HG03103 (cell line): ENCODE measurements at regions not wholly inside any gene's neighbourhood (a gene's known extent, or its start where the extent isn't known, plus 50 kb on each side); places are given as distances from the start of the nearest gene placed in this dataset.
"Not testable (repeated sequence)": the region's sequence is repeated elsewhere in the genome, so short reads cannot be mapped to it uniquely, and the experiment has no call there.

Experiments used
- ATAC-seq: cut with Tn5 transposase; IDR thresholded peaks from one replicate; pipeline ENCODE4 v1.9.1; 2021; ENCODE audit warnings: low read depth; ENCODE audit not compliant: unreplicated experiment

DNA sequence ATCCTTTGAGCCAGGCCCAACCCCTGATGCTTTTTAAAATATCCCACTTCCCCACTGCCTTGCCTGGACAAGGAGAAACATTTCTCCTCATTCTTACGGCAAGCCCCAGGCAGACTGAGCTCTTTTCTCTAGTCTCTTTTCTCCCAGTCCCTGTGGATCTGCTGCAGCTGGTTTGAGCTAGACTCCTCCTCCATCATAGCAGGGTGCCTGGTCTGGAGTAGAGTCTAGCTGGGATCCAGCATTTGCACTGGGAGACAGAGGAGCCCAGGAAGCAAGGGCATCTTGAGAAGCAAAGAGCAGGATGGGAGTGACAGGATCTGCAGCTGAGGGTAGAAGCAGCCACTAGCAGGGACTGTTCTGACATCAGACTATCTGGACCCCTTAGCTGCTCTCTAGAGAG, 562.3 kb upstream of the COBL start:
- ATAC-seq: no peak

- no peak for ATAC-seq
Measured at GRCh38 chr7:51869452-51869851, 552.8 kb upstream of the COBL start.

DNA sequence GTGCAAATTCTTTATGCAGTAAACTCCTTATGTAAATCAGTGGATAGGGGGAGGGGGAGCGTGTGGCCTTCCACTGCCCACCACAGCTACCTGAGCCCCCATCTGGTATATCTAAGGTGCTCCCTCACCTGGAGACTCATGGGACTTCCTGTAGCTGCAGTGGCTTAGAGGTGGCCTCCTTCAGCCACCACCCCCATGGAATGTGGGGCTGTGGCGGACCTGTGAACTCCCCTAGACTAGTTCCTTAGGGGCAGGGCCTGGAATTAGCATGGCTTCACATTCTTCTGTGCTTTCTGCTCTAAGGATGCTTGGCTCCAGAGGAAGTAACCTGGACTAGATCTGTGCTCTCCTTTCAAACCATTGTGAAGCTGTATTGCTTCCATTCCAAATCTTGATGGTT, 550.5 kb upstream of the COBL start:
- ATAC-seq: no peak

DNA sequence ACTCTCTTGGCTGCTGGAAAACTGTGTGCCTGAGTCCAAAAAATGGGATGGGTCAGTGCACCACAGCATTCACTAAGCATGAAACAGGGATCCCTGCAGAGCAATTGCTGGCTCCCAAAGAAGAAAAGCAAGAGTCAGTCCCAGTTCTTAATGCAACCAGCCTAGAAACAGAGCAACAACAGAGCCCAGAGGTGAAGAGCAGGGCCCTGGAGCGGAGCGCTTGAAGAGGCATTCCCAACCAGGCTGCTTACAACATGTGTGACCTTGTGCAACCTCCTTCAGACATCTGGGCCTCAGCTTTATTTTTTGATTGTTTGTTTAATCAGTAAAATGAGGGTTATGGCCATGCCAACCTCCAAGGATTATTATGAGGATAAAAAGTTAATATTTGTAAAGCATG, 543.7 kb upstream of the COBL start:
- no peak for ATAC-seq

- ATAC-seq: no peak
Measured at GRCh38 chr7:51850126-51850525, 533.5 kb upstream of the COBL start.

DNA sequence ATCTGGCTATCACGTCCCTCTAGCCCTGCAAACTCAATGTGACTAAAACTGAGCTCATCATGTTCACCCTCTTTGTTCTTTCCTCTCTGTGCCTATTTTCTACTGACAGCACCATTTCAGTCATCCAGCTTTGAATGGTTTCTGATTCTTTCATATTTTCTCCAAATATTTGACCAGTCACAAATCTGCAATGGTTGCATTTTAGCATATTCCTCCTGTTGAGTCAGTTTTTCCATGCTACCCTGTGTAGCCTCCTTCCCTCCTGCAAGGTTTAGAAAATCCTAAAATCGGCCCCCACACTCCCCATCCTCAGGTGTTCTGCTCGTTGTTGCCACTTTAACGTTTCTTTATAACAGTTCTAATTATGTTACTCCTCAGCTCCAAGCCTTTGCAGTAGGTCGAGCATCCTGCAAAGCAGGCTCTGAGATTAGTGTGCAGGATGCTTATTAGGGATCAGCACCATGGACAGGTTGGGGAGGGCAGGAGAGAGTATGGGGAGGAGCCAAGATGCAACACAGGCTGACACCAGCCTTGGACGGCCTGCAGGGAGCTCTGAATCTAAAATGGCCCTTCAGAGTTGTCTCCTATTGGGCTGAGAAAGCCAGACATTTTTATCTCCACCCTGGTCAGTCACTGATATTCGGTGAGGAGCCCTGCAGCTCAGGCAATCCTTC, 531.0 kb upstream of the COBL start:
- no peak for ATAC-seq

DNA sequence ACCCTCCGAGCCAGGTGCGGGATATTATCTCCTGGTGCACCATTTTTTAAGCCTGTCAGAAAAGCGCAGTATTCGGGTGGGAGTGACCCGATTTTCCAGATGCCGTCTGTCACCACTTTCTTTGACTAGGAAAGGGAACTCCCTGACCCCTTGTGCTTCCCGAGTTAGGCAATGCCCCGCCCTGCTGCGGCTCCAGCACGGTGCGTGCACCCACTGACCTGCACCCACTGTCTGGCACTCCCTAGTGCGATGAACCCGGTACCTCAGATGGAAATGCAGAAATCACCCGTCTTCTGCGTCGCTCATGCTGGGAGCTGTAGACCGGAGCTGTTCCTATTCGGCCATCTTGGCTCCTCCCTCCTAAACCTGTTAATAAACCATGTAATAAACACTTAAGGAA, 522.5 kb upstream of the COBL start:
- ATAC-seq: not testable (repeated sequence)

GRCh38 chr7:51827631-51828030, 511.0 kb upstream of the COBL start:
- no peak for ATAC-seq

GRCh38 chr7:51824050-51824449, 507.4 kb upstream of the COBL start:
- no peak for ATAC-seq

- ATAC-seq: no peak
Measured at GRCh38 chr7:51823437-51823836, 506.8 kb upstream of the COBL start.

DNA sequence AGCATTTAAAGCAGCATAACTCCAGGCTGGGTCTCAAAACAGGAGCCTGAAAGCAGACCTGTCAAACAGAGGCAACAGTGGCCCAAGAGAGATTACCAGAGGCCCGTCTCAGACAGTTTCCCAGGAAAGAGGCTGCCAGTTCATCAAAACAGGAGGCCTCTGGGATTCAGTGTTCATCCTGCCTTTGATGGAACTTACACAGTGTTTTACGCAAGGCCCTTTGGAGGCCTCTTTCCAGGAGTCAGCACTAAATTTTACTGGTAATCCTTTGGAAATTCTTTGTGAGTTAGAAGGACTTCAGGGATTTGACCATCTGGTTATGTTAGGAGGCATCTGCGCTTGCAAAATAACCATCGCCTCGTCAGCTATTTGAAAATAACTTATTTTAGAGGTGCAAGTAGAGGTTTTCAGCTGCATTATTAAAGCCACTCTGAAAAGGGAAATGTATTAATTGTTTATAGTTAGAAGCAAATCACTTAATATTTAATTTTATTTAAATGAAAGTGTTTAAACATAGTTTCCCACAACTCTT, 501.2 kb upstream of the COBL start:
- ATAC-seq: no peak

DNA sequence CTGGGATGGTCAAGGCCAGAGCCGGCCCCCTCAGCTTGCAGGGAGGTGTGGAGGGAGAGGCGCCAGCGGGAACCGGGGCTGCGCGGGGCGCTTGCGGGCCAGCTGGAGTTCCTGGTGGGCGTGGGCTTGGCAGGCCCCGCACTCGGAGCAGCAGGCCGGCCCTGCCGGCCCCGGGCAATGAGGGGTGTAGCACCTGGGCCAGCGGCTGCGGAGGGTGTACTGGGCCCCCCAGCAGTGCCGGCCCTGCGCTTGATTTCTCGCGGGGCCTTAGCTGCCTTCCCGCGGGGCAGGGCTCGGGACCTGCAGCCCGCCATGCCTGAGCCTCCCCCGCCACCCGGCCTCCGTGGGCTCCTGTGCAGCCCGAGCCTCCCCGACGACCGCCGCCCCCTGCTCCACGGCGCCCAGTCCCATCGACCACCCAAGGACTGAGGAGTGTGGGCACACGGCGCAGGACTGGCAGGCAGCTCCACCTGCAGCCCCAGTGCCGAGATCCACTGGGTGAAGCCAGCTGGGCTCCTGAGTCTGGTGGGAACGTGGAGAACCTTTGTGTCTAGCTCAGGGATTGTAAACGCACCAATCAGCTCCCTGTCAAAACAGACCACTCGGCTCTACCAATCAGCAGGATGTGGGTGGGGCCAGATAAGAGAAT, 489.3 kb upstream of the COBL start:
- not testable (repeated sequence) for ATAC-seq

- no peak for ATAC-seq
Measured at GRCh38 chr7:51802718-51803117, 486.1 kb upstream of the COBL start.

GRCh38 chr7:51797371-51797770, 480.8 kb upstream of the COBL start:
- no peak for ATAC-seq

- ATAC-seq: no peak
Measured at GRCh38 chr7:51792796-51793195, 476.2 kb upstream of the COBL start.

DNA sequence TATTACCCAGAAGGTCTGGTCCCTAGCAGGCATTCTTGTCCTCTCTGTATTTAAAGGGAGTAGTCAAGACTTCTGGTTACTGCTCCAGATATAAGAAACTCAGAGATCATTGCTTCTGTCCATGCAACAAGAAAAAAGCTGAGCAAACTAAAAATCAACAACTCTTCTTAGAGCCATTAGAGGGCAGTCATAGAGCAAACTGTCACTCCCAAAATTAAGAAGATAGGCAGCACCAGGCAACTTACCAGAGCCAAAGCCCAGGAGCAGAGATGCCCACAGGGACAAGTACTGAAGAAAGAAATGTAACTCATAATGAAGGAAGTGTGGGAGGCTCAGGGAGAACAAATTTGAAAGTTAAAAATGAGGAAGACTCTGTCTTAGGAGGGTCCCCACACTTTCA, 472.9 kb upstream of the COBL start:
- no peak for ATAC-seq

DNA sequence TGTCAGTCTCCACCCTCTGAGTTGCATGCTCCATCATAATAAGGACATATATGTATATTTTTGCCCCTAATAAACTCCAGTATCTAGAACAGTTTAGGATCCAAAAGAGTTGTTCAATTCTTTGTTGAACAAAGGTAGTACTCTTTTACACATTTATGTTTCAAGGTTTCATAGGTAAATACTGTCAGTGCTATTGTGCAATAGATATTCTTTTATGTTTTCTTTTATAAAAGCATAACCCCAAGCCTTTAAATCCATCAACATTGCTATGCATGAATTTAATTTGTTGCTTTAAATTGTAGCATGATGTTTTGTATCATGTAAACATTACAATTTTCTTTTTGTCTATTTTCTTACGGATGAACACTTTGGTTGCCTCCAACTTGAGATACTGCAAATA, 469.7 kb upstream of the COBL start:
- ATAC-seq: no peak

DNA sequence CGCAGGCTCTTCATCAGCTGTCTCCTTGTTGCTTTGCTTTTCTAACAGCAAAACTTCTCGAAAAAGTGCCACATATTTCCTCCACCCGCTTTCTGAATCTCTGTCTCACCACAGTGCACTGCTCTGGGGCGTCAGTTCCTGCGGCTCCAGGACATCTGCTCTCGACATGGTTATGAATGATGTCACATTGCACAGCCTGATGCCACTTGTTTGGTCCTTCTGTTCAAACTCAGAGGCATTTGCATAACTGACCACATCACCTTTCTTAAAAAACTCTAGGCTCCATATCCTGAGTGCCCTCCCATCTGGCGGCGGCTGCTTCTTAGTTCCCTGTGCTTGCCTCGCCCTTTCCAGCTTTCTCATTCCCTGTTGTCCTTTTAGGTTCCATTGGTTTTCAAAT, 469.3 kb upstream of the COBL start:
- no peak for ATAC-seq

GRCh38 chr7:51785171-51785570, 468.6 kb upstream of the COBL start:
- ATAC-seq: no peak

GRCh38 chr7:51783241-51783640, 466.6 kb upstream of the COBL start:
- ATAC-seq: no peak

- no peak for ATAC-seq
Measured at GRCh38 chr7:51778121-51778520, 461.5 kb upstream of the COBL start.

GRCh38 chr7:51774178-51774577, 457.6 kb upstream of the COBL start:
- ATAC-seq: no peak
